ENCODE measurements at regions not wholly inside any gene's neighbourhood (a gene's known extent, or its start where the extent isn't known, plus 50 kb on each side); places are given as distances from the start of the nearest gene placed in this dataset.

- no peaks in the 10 kb centered on the region for H3K36me3 ChIP-seq (ENCODE audit: control insufficient read depth, insufficient read depth, low read length)
- no peak overlapping the region for H3K4me3 ChIP-seq (replicated peaks; ENCODE audit: low read depth, low read length)
- TF ChIP-seq CTCF (IDR thresholded peaks at IDR 0.05; ENCODE audit: insufficient read depth, low read length, poor library complexity, severe bottlenecking) = no peak
- no peaks in the 10 kb centered on the region for H3K27me3 ChIP-seq (replicated peaks; ENCODE audit: control insufficient read depth, insufficient read depth, low read length)
- DNase-seq (ENCODE audit: extremely low read depth, insufficient read length) = no peak
These were observed 235.7 kb downstream of the NSG2 start for GRCh38 chr5:174281089-174281760.

GRCh38 chr5:174281855-174282254 lies 236.3 kb downstream of the NSG2 start:
- no peak for TF ChIP-seq CTCF (IDR thresholded peaks at IDR 0.05; ENCODE audit: insufficient read depth, low read length, poor library complexity, severe bottlenecking)
- no peaks in the 10 kb centered on the region for H3K27me3 ChIP-seq (replicated peaks; ENCODE audit: control insufficient read depth, insufficient read depth, low read length)
- no peaks in the 10 kb centered on the region for H3K36me3 ChIP-seq (ENCODE audit: control insufficient read depth, insufficient read depth, low read length)
- no peak for DNase-seq (ENCODE audit: extremely low read depth, insufficient read length)
- no peak overlapping the region for H3K4me3 ChIP-seq (replicated peaks; ENCODE audit: low read depth, low read length)

- no peak overlapping the region for H3K4me3 ChIP-seq (replicated peaks; ENCODE audit: low read depth, low read length)
- no peak for DNase-seq (ENCODE audit: extremely low read depth, insufficient read length)
- H3K36me3 ChIP-seq (ENCODE audit: control insufficient read depth, insufficient read depth, low read length) = no peaks in the 10 kb centered on the region
- H3K27me3 ChIP-seq (replicated peaks; ENCODE audit: control insufficient read depth, insufficient read depth, low read length) = no peaks in the 10 kb centered on the region
- TF ChIP-seq CTCF (IDR thresholded peaks at IDR 0.05; ENCODE audit: insufficient read depth, low read length, poor library complexity, severe bottlenecking) = no peak
These were observed 236.9 kb downstream of the NSG2 start for GRCh38 chr5:174282391-174282790.

- no peaks in the 10 kb centered on the region for H3K27me3 ChIP-seq (replicated peaks; ENCODE audit: control insufficient read depth, insufficient read depth, low read length)
- H3K36me3 ChIP-seq (ENCODE audit: control insufficient read depth, insufficient read depth, low read length) = no peaks in the 10 kb centered on the region
- H3K4me3 ChIP-seq (replicated peaks; ENCODE audit: low read depth, low read length) = no peak overlapping the region
- no peak for DNase-seq (ENCODE audit: extremely low read depth, insufficient read length)
- no peak for TF ChIP-seq CTCF (IDR thresholded peaks at IDR 0.05; ENCODE audit: insufficient read depth, low read length, poor library complexity, severe bottlenecking)
These were observed 237.9 kb downstream of the NSG2 start for GRCh38 chr5:174283211-174284005.

GRCh38 chr5:174284873-174285272 lies 239.4 kb downstream of the NSG2 start:
- TF ChIP-seq CTCF (IDR thresholded peaks at IDR 0.05; ENCODE audit: insufficient read depth, low read length, poor library complexity, severe bottlenecking) = no peak
- DNase-seq (ENCODE audit: extremely low read depth, insufficient read length) = no peak

More at GRCh38 chr5:174284873-174285272, 239.4 kb downstream of the NSG2 start:
- no peaks in the 10 kb centered on the region for H3K36me3 ChIP-seq (ENCODE audit: control insufficient read depth, insufficient read depth, low read length)
- H3K4me3 ChIP-seq (replicated peaks; ENCODE audit: low read depth, low read length) = no peak overlapping the region
- no peaks in the 10 kb centered on the region for H3K27me3 ChIP-seq (replicated peaks; ENCODE audit: control insufficient read depth, insufficient read depth, low read length)

All from GM06990 (cell line).